ENCODE measurements at regions not wholly inside any gene's neighbourhood (a gene's known extent, or its start where the extent isn't known, plus 50 kb on each side); places are given as distances from the start of the nearest gene placed in this dataset.

GRCh38 chr2:33931164-33931563, 332.1 kb upstream of the FAM98A start:
- H3K27me3 ChIP-seq (replicated peaks in 1 of 2; ENCODE audit: control insufficient read depth in 2 of 2, insufficient read depth in 2 of 2, low read length in 1 of 2): no peaks in the 10 kb centered on the region

More at GRCh38 chr2:33931164-33931563, 332.1 kb upstream of the FAM98A start:
- RAD21 ChIA-PET (ENCODE audit: unreplicated experiment): no interaction called here
- Histone ChIP-seq H3K27ac (ENCODE audit: control insufficient read depth, insufficient read depth) (no peak overlapping the region), H3K4me2 (ENCODE audit: control insufficient read depth, insufficient read depth) (no peak overlapping the region), H3K9ac (ENCODE audit: control insufficient read depth, insufficient read depth, low read length) (no peak overlapping the region), H3K79me2 (ENCODE audit: control insufficient read depth, insufficient read depth, low read length) (no peaks in the 10 kb centered on the region), H4K20me1 (ENCODE audit: control insufficient read depth, insufficient read depth) (no peaks in the 10 kb centered on the region), H2AFZ (ENCODE audit: control insufficient read depth, low read depth, low read length) (no peak overlapping the region), H3K4me3 (no peak overlapping the region), H3K9me3 (replicated peaks; ENCODE audit: control insufficient read depth, insufficient read depth, low read length) (no peaks in the 10 kb centered on the region), H3K36me3 (ENCODE audit: control insufficient read depth in 2 of 2, insufficient read depth in 2 of 2, low read length in 1 of 2) (no peaks in the 10 kb centered on the region), H3K4me1 (ENCODE audit: control insufficient read depth, insufficient read depth, low read length) (no peaks in the 10 kb centered on the region)
- WGBS (ENCODE audit: insufficient coverage, insufficient replicate concordance, low lambda C conversion rate, missing lambda C conversion rate): 26% methylated on average over 3 of the region's 3 CpGs
- no peak; the same call in 2 of the 3 replicates for ATAC-seq
- BruUV-seq (replicated peaks): no TSS peak
- intact Hi-C loops (cut with micrococcal nuclease; ENCODE audit: unreplicated experiment) (no loop called here), in situ Hi-C loops (cut with MboI) (no loop called here)
- SMC1A ChIA-PET (ENCODE audit: uncharacterized antibody, unreplicated experiment): no interaction called here
- no peak for FAIRE-seq
- CTCF ChIA-PET: interaction anchor here (0.7 kb wide), 1 partner anchor 297 kb away, joined by 4 read pairs; no protein-coding TSS in a partner anchor
- POLR2A ChIA-PET: no interaction called here
- DNase-seq (ENCODE audit: low read depth, low spot score): no peak
- TF ChIP-seq FOXK2 (IDR thresholded peaks at IDR 0.05) (no peak), REST (IDR thresholded peaks at IDR 0.05; ENCODE audit: low read depth, low read length) (no peak), SUPT20H (IDR thresholded peaks at IDR 0.05; ENCODE audit: borderline replicate concordance, control insufficient read depth, low read depth, low read length) (no peak), IKZF2 (IDR thresholded peaks at IDR 0.05) (peak in 1 of 2 experiments; percentile 50; a peak in 1 of 4 replicates), SPI1 (IDR thresholded peaks at IDR 0.05; ENCODE audit: borderline replicate concordance, insufficient read depth, low read depth, low read length) (peak; percentile 54; the same call in 1 of the 2 replicates), JUND (IDR thresholded peaks at IDR 0.05; ENCODE audit: low read depth, low read length) (no peak), SIX5 (IDR thresholded peaks at IDR 0.05; ENCODE audit: low read depth, low read length, severe bottlenecking) (no peak), RELB (IDR thresholded peaks at IDR 0.05; ENCODE audit: low read depth) (no peak), IKZF1 (conservative IDR thresholded peaks at IDR 0.05) (peak; percentile 26; the same call in 1 of the 2 replicates), USF2 (IDR thresholded peaks at IDR 0.05; ENCODE audit: borderline replicate concordance, low read depth, low read length) (no peak), MXI1 (IDR thresholded peaks at IDR 0.05; ENCODE audit: low read depth, low read length) (no peak)

Measured in GM12878 (cell line).